GM12891 (cell line): ENCODE measurements at regions not wholly inside any gene's neighbourhood (a gene's known extent, or its start where the extent isn't known, plus 50 kb on each side); places are given as distances from the start of the nearest gene placed in this dataset.

Source experiments
- PAX5 ChIP-seq: IDR thresholded peaks from 2 replicates; pipeline ENCODE4 v1.6.1; 2011; ENCODE audit warnings: low read length, moderate library complexity, mild to moderate bottlenecking; ENCODE audit not compliant: insufficient read depth, severe bottlenecking
- POLR2A ChIP-seq: IDR thresholded peaks from 2 replicates; pipeline ENCODE4 v1.6.1; 2011; ENCODE audit warnings: low read depth, low read length, control low read depth
- POLR2AphosphoS5 ChIP-seq: IDR thresholded peaks from 2 replicates; pipeline ENCODE4 v1.6.1; 2011; ENCODE audit warnings: low read depth, low read length, control low read depth
- POU2F2 ChIP-seq: IDR thresholded peaks from 2 replicates; pipeline ENCODE4 v1.6.1; 2011; ENCODE audit warnings: low read depth, mild to moderate bottlenecking, control low read depth, low read length, moderate library complexity
- SPI1 ChIP-seq: IDR thresholded peaks from 2 replicates; pipeline ENCODE4 v1.6.1; 2011; ENCODE audit warnings: low read depth, low read length, control low read depth
- TAF1 ChIP-seq: IDR thresholded peaks from 2 replicates; pipeline ENCODE4 v1.6.1; 2011; ENCODE audit warnings: low read depth, low read length, control low read depth

DNA sequence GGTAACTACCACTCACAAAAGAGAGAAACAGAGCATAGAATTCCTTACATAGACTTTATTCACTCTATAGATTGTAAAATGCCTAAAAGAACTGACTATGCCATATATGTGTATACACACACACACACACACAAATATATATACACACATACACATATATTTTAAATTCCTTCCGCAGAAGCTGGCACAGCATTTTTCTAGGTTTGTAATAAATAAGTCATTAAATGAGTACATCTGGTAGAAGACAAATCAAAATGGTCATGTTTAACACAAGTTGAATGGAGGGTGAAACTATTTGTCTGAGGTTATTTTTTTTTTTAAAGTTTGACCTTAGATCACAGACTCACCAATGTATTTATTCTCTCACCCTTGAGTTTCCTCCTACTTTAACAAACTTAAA, 58.2 kb downstream of the CCER1 start:
- TF ChIP-seq POLR2AphosphoS5 = no peak
- TF ChIP-seq PAX5 = no peak
- no peak for TF ChIP-seq TAF1
- no peak for TF ChIP-seq POLR2A
- TF ChIP-seq POU2F2 = no peak
- TF ChIP-seq SPI1 = no peak
